H9 (cell line): ENCODE measurements at regions not wholly inside any gene's neighbourhood (a gene's known extent, or its start where the extent isn't known, plus 50 kb on each side); places are given as distances from the start of the nearest gene placed in this dataset.

ENCODE experiments used
- DNase-seq: peaks from one replicate; pipeline ENCODE4 v3.0.0-alpha.2; 2017
- H2AFZ ChIP-seq: one replicate; pipeline ENCODE4 v1.6.1; 2013; ENCODE audit warnings: mild to moderate bottlenecking, low read length, control low read depth, moderate library complexity
- H2AK5ac ChIP-seq: 2 replicates; pipeline ENCODE4 v1.6.1; 2013; ENCODE audit warnings: low read length, control low read depth, mixed read lengths; ENCODE audit not compliant: insufficient read length
- H2BK120ac ChIP-seq: one replicate; pipeline ENCODE4 v1.6.1; 2013; ENCODE audit warnings: low read depth, mild to moderate bottlenecking, low read length, control low read depth, inconsistent platforms; ENCODE audit not compliant: poor library complexity, severe bottlenecking
- H2BK12ac ChIP-seq: 2 replicates; pipeline ENCODE4 v1.6.1; 2013; ENCODE audit warnings: low read length, control low read depth, mixed read lengths, low read depth; ENCODE audit not compliant: insufficient read length
- H2BK15ac ChIP-seq: 2 replicates; pipeline ENCODE4 v1.6.1; 2013; ENCODE audit warnings: low read depth, low read length, control low read depth
- H2BK20ac ChIP-seq: one replicate; pipeline ENCODE4 v1.6.1; 2013; ENCODE audit warnings: low read depth, mild to moderate bottlenecking, low read length, control low read depth, inconsistent platforms; ENCODE audit not compliant: poor library complexity, severe bottlenecking
- H2BK5ac ChIP-seq: 2 replicates; pipeline ENCODE4 v1.6.1; 2013; ENCODE audit warnings: low read length, control low read depth, mixed read lengths; ENCODE audit not compliant: insufficient read length
- H3K14ac ChIP-seq: 2 replicates; pipeline ENCODE4 v1.6.1; 2013; ENCODE audit warnings: low read length, control low read depth; ENCODE audit not compliant: insufficient read depth
- H3K18ac ChIP-seq: 2 replicates; pipeline ENCODE4 v1.6.1; 2013; ENCODE audit warnings: low read depth, mild to moderate bottlenecking, mixed read lengths, low read length, control low read depth; ENCODE audit not compliant: insufficient read length
- H3K23ac ChIP-seq: 2 replicates; pipeline ENCODE4 v1.6.1; 2013; ENCODE audit warnings: low read length, control low read depth, mixed read lengths, low read depth; ENCODE audit not compliant: insufficient read length
- H3K23me2 ChIP-seq: 2 replicates; pipeline ENCODE4 v1.6.1; 2013; ENCODE audit warnings: low read depth, mild to moderate bottlenecking, mixed read lengths, low read length, control low read depth; ENCODE audit not compliant: insufficient read length, poor library complexity, severe bottlenecking
- H3K27ac ChIP-seq: 2 replicates; pipeline ENCODE4 v1.5.1; 2013; ENCODE audit warnings: low read length, control low read depth, mixed read lengths, low read depth; ENCODE audit not compliant: insufficient read length
- H3K27me3 ChIP-seq: 2 replicates; pipeline ENCODE4 v1.6.1; 2013; ENCODE audit warnings: low read length, control low read depth, inconsistent platforms; ENCODE audit not compliant: insufficient read depth
- H3K4ac ChIP-seq: 2 replicates; pipeline ENCODE4 v1.6.1; 2013; ENCODE audit warnings: low read depth, mild to moderate bottlenecking, control low read depth, inconsistent platforms, low read length, moderate library complexity
- H3K4me1 ChIP-seq: 2 replicates; pipeline ENCODE4 v1.6.1; 2013; ENCODE audit warnings: low read length, control low read depth, inconsistent platforms; ENCODE audit not compliant: insufficient read depth
- H3K4me2 ChIP-seq: 2 replicates; pipeline ENCODE4 v1.6.1; 2013; ENCODE audit warnings: low read length, control low read depth, mixed read lengths; ENCODE audit not compliant: insufficient read length, insufficient read depth
- H3K56ac ChIP-seq: 2 replicates; pipeline ENCODE4 v1.6.1; 2013; ENCODE audit warnings: low read depth, mild to moderate bottlenecking, mixed read lengths, low read length, control low read depth; ENCODE audit not compliant: insufficient read length
- H3K79me1 ChIP-seq: 2 replicates; pipeline ENCODE4 v1.6.1; 2013; ENCODE audit warnings: low read depth, mild to moderate bottlenecking, moderate library complexity, low read length, control low read depth, inconsistent platforms; ENCODE audit not compliant: insufficient read depth, poor library complexity, severe bottlenecking
- H3K79me2 ChIP-seq: 2 replicates; pipeline ENCODE4 v1.6.1; 2013; ENCODE audit warnings: low read length, control low read depth, inconsistent platforms; ENCODE audit not compliant: insufficient read depth
- H3K9ac ChIP-seq: 2 replicates; pipeline ENCODE4 v1.6.1; 2013; ENCODE audit warnings: low read length, control low read depth, mixed read lengths; ENCODE audit not compliant: insufficient read length; ENCODE audit errors: extremely low read depth
- H3K9me3 ChIP-seq: one replicate; pipeline ENCODE4 v1.6.1; 2013; ENCODE audit warnings: low read depth, low read length, inconsistent platforms; ENCODE audit not compliant: control insufficient read depth
- H3T11ph ChIP-seq: one replicate; pipeline ENCODE4 v1.6.1; 2013; ENCODE audit warnings: mild to moderate bottlenecking, low read length, control low read depth, inconsistent platforms
- H4K20me1 ChIP-seq: one replicate; pipeline ENCODE4 v1.6.1; 2013; ENCODE audit not compliant: control insufficient read depth, insufficient read length, insufficient read depth
- H4K5ac ChIP-seq: 2 replicates; pipeline ENCODE4 v1.6.1; 2013; ENCODE audit warnings: low read depth, mild to moderate bottlenecking, mixed read lengths, low read length, control low read depth; ENCODE audit not compliant: insufficient read length
- H4K8ac ChIP-seq: replicated peaks from 2 replicates; pipeline ENCODE4 v1.6.1; 2013; ENCODE audit warnings: low read length, control low read depth, mixed read lengths, low read depth; ENCODE audit not compliant: insufficient read length
- H4K91ac ChIP-seq: 2 replicates; pipeline ENCODE4 v1.6.1; 2013; ENCODE audit warnings: low read depth, mild to moderate bottlenecking, moderate library complexity, mixed read lengths, low read length, control low read depth; ENCODE audit not compliant: insufficient read length
- H3K27ac Mint-ChIP-seq, 3 experiments: 2 replicates in 2 of 3; 3 replicates in 1 of 3; pipeline ENCODE4 v1.8.0; 2020 to 2021; ENCODE audit warnings: mixed read lengths in 3 of 3, mild to moderate bottlenecking in 1 of 3, moderate library complexity in 1 of 3
- H3K27me3 Mint-ChIP-seq: 2 replicates; pipeline ENCODE4 v1.8.0; 2021; ENCODE audit warnings: low read depth, mild to moderate bottlenecking, moderate library complexity, mixed read lengths
- H3K36me3 Mint-ChIP-seq, 3 experiments: 2 replicates in 2 of 3; 3 replicates in 1 of 3; pipeline ENCODE4 v1.8.0; 2020 to 2021; ENCODE audit warnings: low read depth in 3 of 3, mixed read lengths in 3 of 3; ENCODE audit not compliant: insufficient read depth in 1 of 3
- H3K4me1 Mint-ChIP-seq, 2 experiments: 2 replicates each; pipeline ENCODE4 v1.8.0; 2020; ENCODE audit warnings: mixed read lengths in 2 of 2
- H3K4me3 Mint-ChIP-seq, 2 experiments: 2 replicates in 1 of 2; 3 replicates in 1 of 2; pipeline ENCODE4 v1.8.0; 2020 to 2021; ENCODE audit warnings: mild to moderate bottlenecking in 2 of 2, mixed read lengths in 2 of 2, moderate library complexity in 1 of 2
- H3K9me3 Mint-ChIP-seq, 2 experiments: 2 replicates in 1 of 2; 3 replicates in 1 of 2; pipeline ENCODE4 v1.8.0; 2020; ENCODE audit warnings: mild to moderate bottlenecking in 2 of 2, mixed read lengths in 2 of 2, moderate library complexity in 1 of 2
- CTCF ChIP-seq: fragments of 200-600 bp; sonication (generic); conservative IDR thresholded peaks from 3 replicates; pipeline ENCODE4 v1.8.0; 2021; ENCODE audit warnings: antibody characterized with exemption, mild to moderate bottlenecking
- WGBS: extraction: QIAGEN DNeasy Blood & Tissue Kit; methylation state at CpG from one replicate; pipeline ENCODE4 v1.1.7; 2013; ENCODE audit warnings: missing lambda C conversion rate, low lambda C conversion rate, mixed read lengths; ENCODE audit not compliant: insufficient read length; ENCODE audit errors: extremely low coverage; 5-methylcytosine and 5-hydroxymethylcytosine counted together

GRCh38 chr11:90846628-90847027 is 623.8 kb upstream of the CHORDC1 start:
- Histone ChIP-seq H3K14ac (no peak overlapping the region), H2BK120ac (no peak overlapping the region), H2BK20ac (no peak overlapping the region), H2AFZ (no peak overlapping the region), H3K23me2 (no peaks in the 10 kb centered on the region), H3K18ac (no peak overlapping the region), H3K9me3 (no peaks in the 10 kb centered on the region), H4K8ac (no peak overlapping the region), H4K20me1 (no peaks in the 10 kb centered on the region), H4K5ac (no peak overlapping the region), H3T11ph (no peak overlapping the region), H3K9ac (no peak overlapping the region), H2BK5ac (no peak overlapping the region), H2AK5ac (no peak overlapping the region), H4K91ac (no peak overlapping the region), H2BK12ac (no peak overlapping the region), H3K56ac (no peak overlapping the region), H3K23ac (no peak overlapping the region), H3K27ac (no peak overlapping the region), H3K4me2 (no peak overlapping the region), H3K4me1 (no peaks in the 10 kb centered on the region), H2BK15ac (no peak overlapping the region), H3K4ac (no peak overlapping the region), H3K79me2 (no peaks in the 10 kb centered on the region), H3K27me3 (no peaks in the 10 kb centered on the region), H3K79me1 (no peaks in the 10 kb centered on the region)
- Mint-ChIP-seq H3K4me1 (no peaks in the 10 kb centered on the region), H3K27me3 (no peaks in the 10 kb centered on the region), H3K4me3 (no peak overlapping the region), H3K9me3 (no peaks in the 10 kb centered on the region), H3K36me3 (no peaks in the 10 kb centered on the region), H3K27ac (no peak overlapping the region)
- no peak for DNase-seq
- no peak for TF ChIP-seq CTCF
- 100% methylated on average over 1 of the region's 3 CpGs for WGBS
